GM19455 (cell line): ENCODE measurements at regions not wholly inside any gene's neighbourhood (a gene's known extent, or its start where the extent isn't known, plus 50 kb on each side); places are given as distances from the start of the nearest gene placed in this dataset.

Experiments used
- ATAC-seq: cut with Tn5 transposase; IDR thresholded peaks from one replicate; pipeline ENCODE4 v1.9.1; 2021; ENCODE audit not compliant: unreplicated experiment

DNA sequence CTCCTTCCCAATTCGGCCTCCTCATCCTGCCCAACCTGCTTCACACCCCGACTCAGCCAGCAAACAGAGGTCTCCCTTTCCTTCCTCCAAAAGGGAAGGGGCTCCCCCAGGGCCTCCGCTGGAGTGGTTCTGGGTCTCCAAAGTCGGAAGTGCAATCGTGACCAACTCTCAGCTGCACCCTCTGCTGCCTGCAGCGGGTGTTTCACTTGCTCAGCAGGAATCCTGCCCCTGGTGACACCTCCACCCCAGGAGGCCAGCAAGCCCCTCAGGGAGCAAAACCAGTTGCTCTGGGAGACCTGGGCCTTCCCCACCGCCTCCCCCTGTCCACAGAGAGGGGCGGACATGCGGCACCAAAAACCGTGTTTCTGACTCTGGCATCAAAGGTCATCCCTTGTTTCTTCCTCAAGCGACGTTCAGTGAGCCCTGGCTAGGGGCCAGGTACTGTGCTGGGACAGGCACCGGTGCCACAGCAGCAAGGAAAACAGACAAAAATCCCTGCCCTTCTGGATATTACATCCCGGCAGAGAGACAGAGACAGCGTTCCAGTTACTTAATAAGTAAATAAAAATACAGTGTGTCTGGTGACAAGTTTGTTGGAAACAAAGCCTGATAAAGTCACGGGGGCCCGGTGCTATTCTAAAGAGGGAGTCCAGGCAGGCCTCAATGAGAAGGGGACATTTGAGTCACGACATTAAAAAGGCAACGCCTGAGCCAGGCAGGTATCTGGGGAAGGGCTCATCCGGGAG lies 219.0 kb downstream of the BMP7 start:
- no peak for ATAC-seq

- no peak for ATAC-seq
Observed at GRCh38 chr20:57048027-57048869, 218.2 kb downstream of the BMP7 start.

DNA sequence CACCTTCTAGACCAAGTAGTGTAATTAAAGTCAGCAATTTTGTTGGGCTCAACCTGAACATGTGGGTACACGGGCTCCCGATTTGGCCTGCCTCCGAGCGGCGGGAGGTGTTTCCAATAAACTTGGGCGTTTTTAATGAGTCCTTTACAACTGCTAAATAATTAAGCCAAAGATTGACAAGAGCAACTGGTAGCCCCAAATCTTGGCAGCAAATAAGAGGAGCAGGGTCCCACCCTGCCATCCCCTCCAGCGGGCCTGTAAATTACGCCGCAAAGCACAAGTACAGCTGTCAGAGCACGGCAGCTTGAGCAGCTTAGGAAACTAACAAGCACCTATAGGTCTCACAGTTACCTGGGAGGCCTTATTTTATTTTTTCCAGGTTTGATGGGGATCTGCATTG lies 217.1 kb downstream of the BMP7 start:
- ATAC-seq = no peak

DNA sequence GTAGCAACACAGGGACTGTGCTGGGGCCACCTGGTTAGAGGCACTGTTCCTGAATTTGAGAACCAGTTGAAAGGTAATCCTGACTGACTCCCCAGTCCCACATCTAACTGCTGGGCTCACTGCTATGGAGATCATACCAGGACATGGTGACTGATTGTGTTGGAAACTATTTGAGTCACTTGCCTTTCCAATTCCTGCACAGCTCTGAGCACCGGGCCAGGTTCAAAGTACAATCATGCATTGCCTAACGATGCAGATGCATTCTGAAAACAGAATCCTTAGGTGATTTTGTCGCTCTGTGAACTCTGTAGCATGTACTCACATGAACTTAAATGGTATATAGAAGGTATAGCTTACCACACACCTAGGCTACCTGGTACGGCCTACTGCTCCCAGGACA lies 215.3 kb downstream of the BMP7 start:
- no peak for ATAC-seq

DNA sequence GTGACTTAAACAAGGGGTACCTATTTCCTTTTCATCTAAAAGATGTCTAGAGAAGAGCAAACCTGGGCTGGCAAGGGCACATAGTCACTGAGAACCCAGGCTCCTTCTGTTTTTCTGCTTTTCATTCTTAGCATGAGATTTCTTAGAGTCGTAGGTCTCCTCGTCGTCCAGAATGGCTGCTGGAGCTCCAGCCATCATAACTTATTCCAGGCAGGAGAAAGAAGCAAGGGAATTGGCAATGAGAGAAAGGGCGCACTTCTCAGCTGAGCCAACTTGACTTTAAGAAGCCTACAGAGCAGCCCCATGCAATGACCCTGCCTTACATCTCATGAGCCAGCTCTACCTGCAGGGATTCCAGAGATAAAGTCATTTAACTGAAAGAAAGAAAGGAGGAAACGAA lies 213.4 kb downstream of the BMP7 start:
- ATAC-seq = no peak

GRCh38 chr20:57053793-57054552 lies 212.5 kb downstream of the BMP7 start:
- ATAC-seq = no peak

GRCh38 chr20:57055345-57055744 lies 211.1 kb downstream of the BMP7 start:
- no peak for ATAC-seq

GRCh38 chr20:57056651-57057050 lies 209.8 kb downstream of the BMP7 start:
- no peak for ATAC-seq

DNA sequence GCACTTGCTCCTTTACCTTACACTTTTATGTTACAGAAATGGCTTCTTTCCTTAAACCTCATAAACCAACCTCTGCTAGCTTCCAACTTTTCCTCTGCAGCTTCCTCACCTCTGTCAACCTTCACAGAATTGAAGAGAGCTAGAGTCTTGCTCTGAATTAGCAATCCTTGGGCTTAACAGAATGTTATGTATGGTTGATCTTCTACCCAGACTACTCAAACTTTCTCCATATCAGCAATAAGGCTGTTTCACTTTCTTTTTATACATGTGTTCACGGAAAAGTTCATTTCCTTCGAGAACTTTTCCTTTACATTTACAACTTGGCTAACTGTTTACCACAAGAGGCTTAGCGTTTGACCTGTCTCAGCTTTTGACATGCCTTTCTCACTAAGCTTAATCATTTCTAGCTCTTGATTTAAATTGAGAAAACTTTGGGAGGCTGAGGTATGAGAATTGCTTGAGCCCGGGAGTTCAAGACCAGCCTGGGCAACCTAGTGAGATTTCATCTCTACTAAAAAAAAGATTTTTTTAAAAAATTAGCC lies 207.3 kb downstream of the BMP7 start:
- ATAC-seq = no peak

- ATAC-seq = no peak
Observed at GRCh38 chr20:57060407-57061050, 205.9 kb downstream of the BMP7 start.

DNA sequence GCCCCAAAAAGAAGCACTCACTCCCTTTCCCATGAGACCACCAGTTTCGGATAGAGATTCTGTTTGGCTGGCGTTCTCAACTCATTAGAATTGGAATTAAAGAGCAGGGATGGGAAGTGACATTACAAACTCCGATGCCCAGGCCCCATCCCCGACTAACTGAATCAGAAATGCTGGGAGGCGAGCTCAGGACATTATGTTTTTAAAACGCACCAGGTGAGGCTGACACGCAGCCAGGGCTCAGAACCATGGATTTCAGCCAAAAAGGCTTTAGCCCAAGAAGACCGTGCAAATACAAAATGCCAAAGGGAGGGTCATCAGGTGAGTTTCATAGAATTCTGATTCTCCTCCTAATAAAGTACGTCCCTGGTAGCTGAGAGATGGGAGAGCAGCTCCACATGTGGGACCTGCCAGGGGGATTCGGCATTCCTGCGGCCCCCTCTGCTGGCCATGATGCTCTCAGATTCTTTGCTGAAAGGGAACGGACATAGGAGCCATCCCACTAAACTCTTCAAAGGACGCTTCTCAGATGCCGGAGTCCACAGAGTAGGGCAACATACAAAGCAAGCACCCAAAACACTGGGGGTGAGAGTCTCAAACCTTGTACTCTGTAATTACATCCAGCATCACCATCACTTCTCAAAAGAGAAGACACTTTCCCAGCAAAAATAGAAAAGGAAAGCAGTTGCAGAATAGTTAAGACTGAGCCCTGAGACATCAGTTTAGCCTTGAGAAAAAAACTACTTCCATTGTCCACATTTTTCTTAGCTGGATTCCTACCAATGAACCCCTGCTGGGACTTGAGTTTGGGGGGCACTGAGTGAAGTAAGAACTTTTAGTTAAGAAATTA lies 205.2 kb downstream of the BMP7 start:
- ATAC-seq = no peak

GRCh38 chr20:57062241-57062640 lies 204.2 kb downstream of the BMP7 start:
- no peak for ATAC-seq

GRCh38 chr20:57062696-57063270 lies 203.7 kb downstream of the BMP7 start:
- no peak for ATAC-seq

DNA sequence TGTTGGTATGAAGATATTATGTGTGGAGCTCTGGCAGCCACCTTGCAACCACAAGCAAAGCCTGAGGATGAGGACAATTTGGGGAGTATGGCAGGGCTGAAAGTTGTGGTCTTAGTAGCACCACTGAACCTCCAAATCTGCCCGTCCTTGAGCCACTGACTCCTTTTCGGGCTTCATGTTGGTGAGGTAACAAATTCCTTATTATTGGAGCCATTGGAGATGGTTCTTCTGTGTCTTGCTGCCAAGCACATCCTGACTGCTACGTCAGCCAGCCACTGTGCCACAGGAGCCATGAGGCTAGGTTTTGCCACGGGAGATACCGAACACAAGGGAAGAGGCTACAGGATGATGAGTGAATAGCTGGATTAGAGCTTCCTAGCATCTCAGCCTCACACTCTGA lies 201.6 kb downstream of the BMP7 start:
- ATAC-seq = no peak

GRCh38 chr20:57065646-57066045 lies 200.8 kb downstream of the BMP7 start:
- ATAC-seq = no peak

DNA sequence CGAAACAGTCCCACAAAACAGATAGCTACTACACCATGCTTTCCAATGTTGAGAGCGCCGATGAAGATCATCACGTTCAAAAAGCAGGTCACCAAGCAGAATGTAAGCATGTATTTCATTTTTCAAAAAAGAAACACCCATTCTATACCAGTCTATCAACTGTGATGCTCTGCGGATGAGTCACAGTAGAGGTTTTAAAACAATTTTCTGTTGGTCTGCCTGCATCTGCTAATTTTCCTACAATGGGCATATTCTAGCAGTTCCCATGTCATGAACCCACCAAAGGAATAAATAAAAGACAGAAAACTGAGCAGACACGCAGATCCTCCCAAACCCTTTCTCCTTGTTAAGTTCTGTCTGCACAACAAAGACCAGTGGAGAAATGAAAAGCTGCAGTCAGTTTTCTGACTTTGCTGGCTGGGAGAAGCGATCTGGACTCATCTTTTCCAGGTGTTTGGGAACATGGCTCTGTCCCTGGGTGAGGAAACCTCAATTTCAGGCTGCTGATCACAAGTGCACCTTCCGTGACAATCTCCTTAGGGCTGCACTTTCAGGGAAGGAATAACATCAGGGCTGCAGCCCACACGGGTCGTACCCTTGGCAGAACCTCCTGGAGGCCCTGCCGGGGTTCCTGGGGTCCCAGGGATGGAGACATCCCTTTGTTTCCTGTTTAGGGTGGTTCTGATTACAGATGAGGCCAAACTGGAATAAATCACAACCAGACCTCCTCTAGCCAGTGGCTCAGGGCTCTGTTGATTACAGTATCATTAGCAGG lies 200.1 kb downstream of the BMP7 start:
- ATAC-seq = no peak

DNA sequence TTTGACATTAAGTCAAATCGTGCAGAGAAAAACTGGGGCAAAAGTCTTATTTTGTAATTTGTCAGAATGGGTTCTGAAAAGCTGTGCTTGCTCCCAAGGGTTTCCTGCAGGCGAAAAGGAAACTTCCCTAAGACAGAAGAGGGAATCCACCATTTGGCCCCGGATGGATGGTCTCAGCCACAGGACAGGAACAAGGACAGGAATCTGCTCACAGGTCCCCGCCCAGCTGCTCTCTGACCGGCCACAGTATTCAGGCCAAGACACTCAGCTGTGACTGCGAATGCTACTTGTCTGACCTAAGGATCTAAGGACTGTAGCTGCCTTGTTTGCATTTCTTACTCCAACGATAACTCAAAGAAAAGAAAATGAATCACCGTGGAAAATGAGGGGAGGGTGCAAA lies 197.0 kb downstream of the BMP7 start:
- no peak for ATAC-seq

GRCh38 chr20:57070296-57070695 lies 196.1 kb downstream of the BMP7 start:
- no peak for ATAC-seq

GRCh38 chr20:57071283-57071731 lies 195.1 kb downstream of the BMP7 start:
- no peak for ATAC-seq
